ENCODE measurements at regions not wholly inside any gene's neighbourhood (a gene's known extent, or its start where the extent isn't known, plus 50 kb on each side); places are given as distances from the start of the nearest gene placed in this dataset.

GRCh38 chr6:44675449-44675848 lies 287.9 kb downstream of the CDC5L start:
- Histone ChIP-seq H3K27me3 (replicated peaks; ENCODE audit: insufficient read depth) (no peaks in the 10 kb centered on the region), H3K27ac (no peak overlapping the region), H3K4me1 (ENCODE audit: control insufficient read depth in 1 of 2, low read depth in 2 of 2) (no peaks in the 10 kb centered on the region), H3K9me3 (no peaks in the 10 kb centered on the region), H3K4me3 (no peak overlapping the region), H3K36me3 (no peaks in the 10 kb centered on the region)
- TF ChIP-seq CTCF (IDR thresholded peaks at IDR 0.05) = no peak
- DNase-seq (ENCODE audit: low spot score) = no peak
- ATAC-seq (ENCODE audit: insufficient number of reproducible peaks, low FRiP score, low read depth) = no peak

DNA sequence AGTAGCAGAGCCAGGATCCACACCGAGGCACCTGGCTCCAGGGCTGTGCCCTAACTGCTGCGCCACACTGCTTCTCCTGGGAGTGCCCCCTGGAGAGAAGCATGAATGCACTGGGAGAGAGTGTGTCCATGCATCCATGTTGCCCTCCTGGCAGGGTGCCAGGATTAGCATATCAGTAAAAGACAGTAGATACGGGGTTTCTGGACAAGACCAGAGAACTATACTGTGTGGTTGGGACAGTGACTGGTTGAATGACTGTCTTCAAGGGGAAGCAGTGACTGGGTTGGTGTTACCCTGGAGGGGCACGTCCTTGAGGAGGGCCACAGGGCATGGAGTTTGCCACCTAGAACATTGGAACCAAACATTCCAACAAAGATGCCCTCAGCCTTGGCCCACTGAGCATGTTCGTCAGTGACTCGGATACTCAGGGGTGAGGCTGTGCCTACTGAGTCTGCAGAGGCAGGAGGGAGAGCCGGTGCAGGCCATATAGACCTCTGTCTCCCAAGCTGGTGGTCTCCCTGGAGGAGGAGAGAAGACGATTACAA lies 288.8 kb downstream of the CDC5L start:
- H3K36me3 ChIP-seq = no peaks in the 10 kb centered on the region
- no peaks in the 10 kb centered on the region for H3K4me1 ChIP-seq (ENCODE audit: control insufficient read depth in 1 of 2, low read depth in 2 of 2)
- TF ChIP-seq CTCF (IDR thresholded peaks at IDR 0.05) = no peak
- H3K4me3 ChIP-seq = no peak overlapping the region
- ATAC-seq (ENCODE audit: insufficient number of reproducible peaks, low FRiP score, low read depth) = no peak
- no peak for DNase-seq (ENCODE audit: low spot score)
- H3K27ac ChIP-seq = no peak overlapping the region
- no peaks in the 10 kb centered on the region for H3K27me3 ChIP-seq (replicated peaks; ENCODE audit: insufficient read depth)
- H3K9me3 ChIP-seq = no peaks in the 10 kb centered on the region

- Histone ChIP-seq H3K36me3 (no peaks in the 10 kb centered on the region), H3K9me3 (no peaks in the 10 kb centered on the region), H3K27ac (no peak overlapping the region), H3K4me1 (ENCODE audit: control insufficient read depth in 1 of 2, low read depth in 2 of 2) (no peaks in the 10 kb centered on the region), H3K4me3 (no peak overlapping the region), H3K27me3 (replicated peaks; ENCODE audit: insufficient read depth) (no peaks in the 10 kb centered on the region)
- DNase-seq (ENCODE audit: low spot score) (no peak), ATAC-seq (ENCODE audit: insufficient number of reproducible peaks, low FRiP score, low read depth) (no peak)
- no peak for TF ChIP-seq CTCF (IDR thresholded peaks at IDR 0.05)
Observed at GRCh38 chr6:44676826-44677433, 289.4 kb downstream of the CDC5L start.

DNA sequence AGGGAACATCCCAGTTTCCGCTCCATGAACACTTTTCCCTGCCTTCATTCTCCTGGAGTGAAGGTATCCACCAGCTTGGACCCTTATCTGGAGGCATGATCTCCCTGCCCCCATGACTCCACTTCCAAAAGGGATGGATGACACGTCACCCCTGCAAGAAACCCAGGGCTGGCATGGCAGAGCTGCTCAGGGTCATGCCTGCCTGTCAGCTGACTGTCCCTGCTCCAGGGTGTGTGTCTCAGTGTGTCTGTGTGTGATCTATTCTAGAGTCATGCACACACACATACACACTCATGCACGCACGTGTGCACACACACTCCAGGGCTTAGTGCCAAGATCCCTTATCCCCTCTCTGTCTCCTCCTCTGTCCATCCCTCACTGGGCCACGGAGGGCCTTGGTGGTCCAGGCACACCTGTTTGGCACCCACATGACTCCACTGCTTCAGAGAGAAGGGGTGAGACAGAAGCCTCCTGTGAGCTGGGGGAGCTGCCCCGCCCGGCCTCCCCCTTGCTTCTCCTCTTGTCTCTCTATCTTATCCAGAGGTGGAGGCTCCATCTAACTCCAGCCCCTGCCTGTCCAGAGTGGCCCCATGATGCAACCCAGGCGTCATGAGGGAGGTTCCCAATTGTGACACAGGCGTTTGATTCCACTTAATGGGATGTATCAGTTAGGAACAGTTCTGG lies 290.9 kb downstream of the CDC5L start:
- H3K36me3 ChIP-seq = no peaks in the 10 kb centered on the region
- H3K27ac ChIP-seq = no peak overlapping the region
- DNase-seq (ENCODE audit: low spot score) = no peak
- no peak for ATAC-seq (ENCODE audit: insufficient number of reproducible peaks, low FRiP score, low read depth)
- H3K27me3 ChIP-seq (replicated peaks; ENCODE audit: insufficient read depth) = no peaks in the 10 kb centered on the region
- no peaks in the 10 kb centered on the region for H3K4me1 ChIP-seq (ENCODE audit: control insufficient read depth in 1 of 2, low read depth in 2 of 2)
- H3K4me3 ChIP-seq = no peak overlapping the region
- no peaks in the 10 kb centered on the region for H3K9me3 ChIP-seq
- TF ChIP-seq CTCF (IDR thresholded peaks at IDR 0.05) = no peak

DNA sequence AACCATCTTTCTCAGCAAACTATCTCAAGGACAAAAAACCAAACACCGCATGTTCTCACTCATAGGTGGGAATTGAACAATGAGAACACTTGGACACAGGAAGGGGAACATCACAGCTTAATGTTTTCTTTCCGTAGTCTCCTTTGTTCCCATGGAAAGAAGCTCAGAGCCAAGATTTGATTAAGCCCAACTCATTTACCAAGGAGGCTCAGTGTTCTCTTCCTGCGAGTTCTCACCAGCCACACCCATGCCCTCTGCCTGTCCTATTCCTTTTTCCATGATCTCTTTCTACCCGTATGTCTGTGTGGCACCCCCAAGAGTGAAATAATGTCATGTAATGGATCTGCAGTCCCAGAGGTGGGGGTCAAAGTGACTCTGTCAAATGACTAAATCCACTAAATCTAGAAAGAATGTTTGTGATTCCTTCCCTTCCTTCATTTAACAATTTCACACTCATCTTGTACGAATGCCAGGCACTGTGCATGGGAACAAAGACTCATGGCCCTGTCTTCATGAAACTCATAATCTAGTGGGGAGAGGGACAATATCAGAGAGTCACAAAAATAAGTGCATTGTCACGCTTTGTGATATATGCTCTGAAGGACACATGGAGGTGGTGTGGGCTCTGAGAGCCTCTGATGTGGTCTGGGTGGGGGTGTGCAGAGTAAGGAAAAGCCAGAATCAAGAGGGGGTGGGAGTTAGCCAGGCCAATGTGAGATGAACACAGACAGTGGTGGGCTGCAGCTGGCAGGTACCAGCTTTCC lies 292.1 kb downstream of the CDC5L start:
- no peak for DNase-seq (ENCODE audit: low spot score)
- H3K27me3 ChIP-seq (replicated peaks; ENCODE audit: insufficient read depth) = no peaks in the 10 kb centered on the region
- TF ChIP-seq CTCF (IDR thresholded peaks at IDR 0.05) = no peak
- no peak overlapping the region for H3K4me3 ChIP-seq
- no peak overlapping the region for H3K27ac ChIP-seq
- H3K36me3 ChIP-seq = no peaks in the 10 kb centered on the region
- no peak for ATAC-seq (ENCODE audit: insufficient number of reproducible peaks, low FRiP score, low read depth)
- no peaks in the 10 kb centered on the region for H3K9me3 ChIP-seq
- H3K4me1 ChIP-seq (ENCODE audit: control insufficient read depth in 1 of 2, low read depth in 2 of 2) = no peaks in the 10 kb centered on the region

Measured in thoracic aorta (tissue), 2 donors.